T-helper 1 cell treated with Interleukin-12 subunit alpha and Interleukin-12 subunit beta and Interleukin-4 antibody, amounts not matched to agents 30 μg/mL and 1 μg/mL, for 36 hours (primary cell): ENCODE measurements at regions not wholly inside any gene's neighbourhood (a gene's known extent, or its start where the extent isn't known, plus 50 kb on each side); places are given as distances from the start of the nearest gene placed in this dataset.
"Not testable (repeated sequence)": the region's sequence is repeated elsewhere in the genome, so short reads cannot be mapped to it uniquely, and the experiment has no call there.

ENCODE experiments used
- H3K27ac Mint-ChIP-seq: one replicate; pipeline ENCODE4 v1.8.0; 2021; ENCODE audit warnings: mild to moderate bottlenecking, mixed read lengths
- H3K27me3 Mint-ChIP-seq: one replicate; pipeline ENCODE4 v1.8.0; 2021; ENCODE audit warnings: low read depth, mixed read lengths
- H3K36me3 Mint-ChIP-seq: one replicate; pipeline ENCODE4 v1.8.0; 2021; ENCODE audit warnings: low read depth, mixed read lengths
- H3K4me1 Mint-ChIP-seq: one replicate; pipeline ENCODE4 v1.8.0; 2021; ENCODE audit warnings: low read depth, mixed read lengths
- H3K4me3 Mint-ChIP-seq: one replicate; pipeline ENCODE4 v1.8.0; 2021; ENCODE audit warnings: mild to moderate bottlenecking, moderate library complexity, mixed read lengths
- H3K9me3 Mint-ChIP-seq: one replicate; pipeline ENCODE4 v1.8.0; 2021; ENCODE audit warnings: mixed read lengths

DNA sequence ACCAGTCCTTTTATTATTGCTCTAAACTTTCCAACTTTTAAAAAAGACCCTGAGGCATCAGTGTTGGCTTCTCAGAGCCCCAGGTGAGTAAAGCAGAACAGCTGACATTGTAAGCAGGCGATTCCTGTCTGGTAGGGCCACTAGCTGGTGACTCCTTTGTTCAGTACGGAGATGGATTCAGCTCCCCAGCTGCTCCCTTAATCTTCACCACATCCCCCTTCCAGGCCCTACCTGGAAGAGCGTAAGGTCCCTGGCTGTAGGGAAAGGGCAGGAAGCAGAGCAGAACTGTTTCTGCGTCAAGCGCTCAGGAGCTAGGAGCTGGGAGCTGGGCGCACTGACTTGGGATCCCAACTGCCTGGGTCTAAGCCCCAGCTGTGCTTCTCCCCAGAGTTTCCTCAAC lies 203.7 kb upstream of the TAS2R1 start:
- H3K36me3 Mint-ChIP-seq, result no peaks in the 10 kb centered on the region
- H3K4me1 Mint-ChIP-seq, result no peaks in the 10 kb centered on the region
- no peak overlapping the region for H3K27ac Mint-ChIP-seq
- H3K9me3 Mint-ChIP-seq, result no peaks in the 10 kb centered on the region
- H3K4me3 Mint-ChIP-seq, result no peak overlapping the region
- H3K27me3 Mint-ChIP-seq, result no peaks in the 10 kb centered on the region

DNA sequence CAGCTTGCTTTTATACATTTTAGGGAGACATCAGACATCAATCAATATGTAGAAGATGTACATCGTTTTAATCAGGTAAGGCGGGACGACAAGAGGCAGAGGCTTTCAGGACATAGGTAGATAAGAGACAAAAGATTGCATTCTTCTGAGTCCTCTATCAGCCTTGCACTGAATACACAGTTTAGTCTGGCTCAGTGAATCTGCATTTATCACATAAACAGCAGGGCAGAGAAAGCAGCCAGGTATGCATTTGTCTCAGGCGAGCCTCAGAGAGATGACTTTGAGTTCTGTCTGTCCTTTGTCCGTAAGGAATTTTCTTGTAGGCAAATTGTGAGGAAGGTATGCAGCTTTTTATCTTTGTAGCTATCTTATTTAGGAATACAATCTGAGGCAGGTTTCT lies 202.8 kb upstream of the TAS2R1 start:
- Mint-ChIP-seq H3K9me3 (no peaks in the 10 kb centered on the region), H3K4me3 (no peak overlapping the region), H3K27ac (no peak overlapping the region), H3K27me3 (no peaks in the 10 kb centered on the region), H3K36me3 (no peaks in the 10 kb centered on the region), H3K4me1 (no peaks in the 10 kb centered on the region)

DNA sequence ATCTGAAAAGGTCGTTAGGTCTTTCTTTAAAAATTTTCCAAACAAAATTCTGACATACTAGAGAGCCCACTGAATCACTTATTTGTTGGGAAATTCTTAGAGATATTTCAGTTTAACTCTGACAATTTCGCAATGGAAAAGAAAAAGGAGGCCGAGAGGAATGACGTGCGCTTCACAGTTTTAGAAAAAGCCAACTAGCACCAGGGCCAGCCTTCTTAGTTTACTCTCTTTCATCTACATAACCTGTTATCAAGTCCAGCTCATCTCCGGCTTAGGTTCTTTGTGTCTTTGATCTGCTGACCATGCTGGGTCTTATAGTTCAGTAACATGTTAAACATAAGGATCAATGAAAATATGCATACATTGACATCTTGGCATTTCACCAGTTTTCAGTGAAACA lies 201.7 kb upstream of the TAS2R1 start:
- Mint-ChIP-seq H3K9me3 (no peaks in the 10 kb centered on the region), H3K4me1 (no peaks in the 10 kb centered on the region), H3K27ac (no peak overlapping the region), H3K27me3 (no peaks in the 10 kb centered on the region), H3K4me3 (no peak overlapping the region), H3K36me3 (no peaks in the 10 kb centered on the region)

DNA sequence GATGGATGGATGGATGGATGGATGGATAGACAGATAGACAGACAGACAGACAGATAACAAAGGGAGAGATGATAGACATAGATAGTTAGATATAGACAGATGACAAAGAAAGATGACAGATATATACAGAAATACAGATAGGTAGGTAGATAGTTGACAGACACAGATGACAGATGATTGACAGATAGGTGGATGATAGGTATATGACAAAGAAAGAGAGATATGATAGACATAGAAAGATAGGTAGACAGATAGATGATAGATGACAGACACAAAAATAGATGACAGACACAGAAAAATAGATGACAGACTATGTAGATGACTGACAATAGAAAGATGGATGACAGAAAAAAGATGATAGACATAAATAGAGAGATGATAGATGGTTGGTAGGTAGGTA lies 200.0 kb upstream of the TAS2R1 start:
- Mint-ChIP-seq H3K9me3 (no peaks in the 10 kb centered on the region), H3K4me3 (no peak overlapping the region), H3K27ac (no peak overlapping the region), H3K36me3 (no peaks in the 10 kb centered on the region), H3K27me3 (no peaks in the 10 kb centered on the region), H3K4me1 (no peaks in the 10 kb centered on the region)

DNA sequence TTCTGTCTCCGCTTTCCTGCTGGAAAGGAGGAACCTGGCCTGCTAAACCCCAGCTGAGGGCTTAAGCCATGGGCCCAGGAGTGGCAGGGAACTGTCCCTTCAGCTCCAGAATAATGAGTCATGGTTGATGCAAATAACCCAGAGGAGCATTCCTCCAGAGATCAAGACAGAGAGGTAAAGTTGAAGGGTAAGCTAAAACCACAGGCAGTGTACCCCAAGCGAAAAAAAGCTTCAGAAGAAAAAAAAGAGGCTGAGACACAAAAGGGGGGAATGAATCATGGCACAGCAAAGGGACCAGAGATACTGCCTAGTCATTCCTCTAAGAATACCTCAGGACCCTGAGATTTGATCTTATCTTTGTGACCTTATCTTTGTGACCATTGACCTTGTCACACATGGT lies 199.5 kb upstream of the TAS2R1 start:
- H3K4me3 Mint-ChIP-seq, result no peak overlapping the region

DNA sequence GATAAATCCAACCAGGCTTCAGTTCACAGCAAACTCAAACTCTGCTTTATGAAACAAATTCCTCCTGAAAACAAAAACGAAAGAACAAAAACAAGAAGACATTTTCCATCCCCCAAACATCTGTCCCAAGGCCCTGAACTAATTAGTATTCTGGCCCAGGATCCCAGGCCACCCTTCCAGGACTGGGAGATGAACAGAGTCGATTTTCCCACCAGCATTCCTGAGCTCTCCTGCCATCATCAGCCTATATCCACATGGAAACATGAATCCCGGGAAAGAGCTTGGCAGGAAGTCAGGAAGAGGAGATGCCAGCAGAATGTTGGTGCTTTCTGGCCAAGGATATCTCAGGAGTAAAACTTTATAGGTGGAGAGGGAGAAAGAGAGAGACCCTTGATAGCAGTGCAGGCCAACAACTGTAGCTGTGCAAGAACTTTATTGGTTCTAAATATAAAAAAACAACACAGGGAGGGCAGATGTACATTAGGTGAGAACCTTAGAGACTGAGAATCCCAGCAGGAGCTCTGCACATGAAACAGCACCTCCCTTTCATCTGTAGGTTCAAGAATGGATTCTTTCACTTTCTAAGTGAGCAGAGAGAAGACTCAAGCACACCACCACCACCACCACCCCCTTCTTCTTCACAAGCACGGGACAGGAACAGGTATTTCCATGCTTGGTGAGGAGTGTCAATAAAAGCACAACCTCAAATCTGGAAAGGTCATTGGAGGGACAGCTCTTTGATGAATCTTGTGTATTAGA lies 190.7 kb upstream of the TAS2R1 start:
- H3K27me3 Mint-ChIP-seq, result no peaks in the 10 kb centered on the region
- no peak overlapping the region for H3K27ac Mint-ChIP-seq
- no peaks in the 10 kb centered on the region for H3K36me3 Mint-ChIP-seq
- peaks cover 4% of the 10 kb centered on the region for H3K9me3 Mint-ChIP-seq
- H3K4me1 Mint-ChIP-seq, result no peaks in the 10 kb centered on the region
- no peak overlapping the region for H3K4me3 Mint-ChIP-seq

More for the DNA sequence above, 199.5 kb upstream of the TAS2R1 start:
- Mint-ChIP-seq H3K36me3 (no peaks in the 10 kb centered on the region), H3K27ac (no peak overlapping the region), H3K9me3 (no peaks in the 10 kb centered on the region), H3K27me3 (no peaks in the 10 kb centered on the region), H3K4me1 (no peaks in the 10 kb centered on the region)

DNA sequence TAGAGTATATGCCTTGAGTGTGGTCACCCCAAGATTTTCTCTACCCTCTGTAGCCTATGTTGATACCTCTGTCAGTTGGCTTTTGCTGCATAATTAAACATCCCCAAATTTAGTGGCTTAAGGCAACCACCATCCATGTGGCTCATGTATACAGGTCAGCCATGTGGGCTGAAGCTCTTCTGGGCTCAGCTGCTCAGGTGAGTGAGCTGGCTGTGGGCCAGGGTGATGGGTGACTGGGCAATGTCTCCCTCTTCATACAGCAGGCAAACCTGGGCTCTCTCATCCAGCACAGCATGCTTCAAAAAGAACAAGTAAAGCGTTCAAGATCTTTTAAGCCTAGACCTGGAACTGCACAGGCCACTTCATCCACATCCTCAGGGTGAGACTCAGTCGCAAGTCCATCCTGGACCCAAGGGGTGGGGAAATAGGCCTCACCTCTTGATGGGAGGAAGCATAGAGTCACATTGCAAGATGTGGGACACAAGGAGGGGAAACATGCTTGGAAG lies 188.2 kb upstream of the TAS2R1 start:
- Mint-ChIP-seq H3K27me3 (no peaks in the 10 kb centered on the region), H3K36me3 (no peaks in the 10 kb centered on the region), H3K9me3 (peaks cover 4% of the 10 kb centered on the region), H3K27ac (no peak overlapping the region), H3K4me1 (no peaks in the 10 kb centered on the region), H3K4me3 (no peak overlapping the region)

DNA sequence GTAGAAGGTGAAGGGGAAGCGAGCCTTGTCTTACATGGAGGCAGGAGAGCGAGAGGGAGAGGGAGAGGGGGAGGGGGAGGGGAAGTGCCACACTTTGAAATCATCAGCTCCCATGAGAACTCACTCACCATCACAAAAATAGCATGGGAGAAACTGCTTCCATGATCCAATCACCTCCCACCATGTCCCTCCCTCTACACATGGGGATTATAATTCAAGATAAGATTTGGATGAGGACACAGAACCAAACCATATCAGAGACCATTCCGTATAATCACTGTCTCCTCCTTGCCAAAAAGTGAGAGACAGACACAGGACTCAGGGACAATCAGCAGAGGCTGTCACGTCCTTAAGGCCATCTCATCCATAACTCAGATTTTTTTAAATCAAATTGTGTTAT lies 187.7 kb upstream of the TAS2R1 start:
- H3K4me1 Mint-ChIP-seq, result no peaks in the 10 kb centered on the region
- H3K27me3 Mint-ChIP-seq, result no peaks in the 10 kb centered on the region
- no peaks in the 10 kb centered on the region for H3K36me3 Mint-ChIP-seq
- no peak overlapping the region for H3K4me3 Mint-ChIP-seq
- no peak overlapping the region for H3K27ac Mint-ChIP-seq
- peaks cover 4% of the 10 kb centered on the region for H3K9me3 Mint-ChIP-seq

DNA sequence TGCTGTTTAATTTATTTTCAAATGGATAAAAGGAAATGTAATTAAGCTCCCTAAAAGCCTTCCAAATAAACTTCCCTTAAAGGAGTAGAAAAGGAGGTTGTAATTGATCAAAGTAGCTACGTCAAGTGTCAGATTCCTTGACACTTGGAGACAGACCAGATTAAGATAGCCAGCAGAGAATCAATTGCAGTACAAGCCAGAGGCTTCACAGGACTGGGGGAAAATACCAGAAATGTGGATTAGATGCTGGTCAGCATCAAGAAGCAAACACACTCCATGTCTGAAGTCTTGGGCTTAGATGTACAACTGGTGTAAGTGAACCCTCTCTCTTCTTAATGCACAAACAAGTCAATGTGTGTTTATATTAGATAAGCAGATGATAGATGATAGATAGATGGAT lies 184.9 kb upstream of the TAS2R1 start:
- Mint-ChIP-seq H3K9me3 (peaks cover 4% of the 10 kb centered on the region), H3K4me3 (no peak overlapping the region), H3K27me3 (no peaks in the 10 kb centered on the region), H3K36me3 (no peaks in the 10 kb centered on the region), H3K27ac (no peak overlapping the region), H3K4me1 (no peaks in the 10 kb centered on the region)

DNA sequence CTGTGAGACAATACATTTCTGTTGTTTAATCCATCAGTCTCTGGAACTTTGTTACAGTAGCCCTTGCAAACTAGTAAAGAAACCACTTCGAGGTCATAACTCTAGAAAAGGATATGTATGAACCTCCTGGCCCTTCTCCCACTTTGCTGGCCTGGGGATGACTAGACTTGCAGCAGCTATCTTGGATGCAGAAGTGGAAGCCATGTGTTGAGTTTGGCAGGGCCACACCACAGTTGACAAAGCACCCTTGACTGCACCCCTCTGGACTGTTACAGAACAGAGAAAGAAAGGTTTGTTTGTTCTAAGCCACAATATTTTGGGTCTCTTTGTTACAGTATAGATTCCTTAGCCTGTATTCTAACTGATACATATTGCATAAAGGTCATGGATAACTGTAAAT lies 183.2 kb upstream of the TAS2R1 start:
- Mint-ChIP-seq H3K27ac (no peak overlapping the region), H3K36me3 (no peaks in the 10 kb centered on the region), H3K4me1 (no peaks in the 10 kb centered on the region), H3K27me3 (no peaks in the 10 kb centered on the region), H3K9me3 (peaks cover 6% of the 10 kb centered on the region), H3K4me3 (no peak overlapping the region)

DNA sequence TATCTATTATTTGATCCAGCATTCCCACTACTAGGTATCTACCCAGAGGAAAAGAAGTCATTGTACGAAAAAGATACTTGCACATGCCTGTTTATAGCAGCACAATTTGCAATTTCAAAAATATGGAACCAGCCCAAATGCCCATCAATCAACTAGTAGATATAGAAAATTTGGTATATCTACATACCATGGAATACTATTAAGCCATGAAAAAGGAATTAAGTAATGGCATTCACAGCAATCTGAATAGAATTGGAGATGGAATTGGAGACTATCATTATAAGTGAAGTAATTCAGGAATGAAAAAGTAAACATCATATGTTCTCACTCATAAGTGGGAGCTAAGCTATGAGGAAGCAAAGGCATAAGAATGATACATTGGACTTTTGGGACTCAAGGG lies 177.2 kb upstream of the TAS2R1 start:
- not testable (repeated sequence) for H3K27me3 Mint-ChIP-seq, H3K9me3 Mint-ChIP-seq, H3K4me3 Mint-ChIP-seq, H3K36me3 Mint-ChIP-seq, H3K27ac Mint-ChIP-seq, H3K4me1 Mint-ChIP-seq

DNA sequence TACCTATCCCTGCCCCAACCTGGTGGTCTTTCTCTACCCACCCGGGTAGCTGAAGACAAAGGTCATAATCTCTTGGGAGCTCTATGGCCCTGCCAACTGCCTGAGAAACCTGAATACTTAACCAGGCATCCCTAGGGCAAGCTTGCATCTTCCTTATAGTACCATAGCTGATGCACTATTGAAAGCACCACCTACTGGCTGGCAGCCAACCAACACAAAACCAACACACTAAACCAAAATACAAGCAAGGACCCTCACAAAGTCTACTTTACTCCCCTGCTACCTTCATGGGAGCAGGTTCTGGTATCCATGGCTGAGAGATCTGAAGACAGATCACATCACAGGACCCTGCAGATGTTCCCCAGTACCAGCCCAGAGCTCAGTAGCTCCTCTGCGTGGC lies 171.8 kb upstream of the TAS2R1 start:
- no peak overlapping the region for H3K4me3 Mint-ChIP-seq
- peaks cover 8% of the 10 kb centered on the region for H3K9me3 Mint-ChIP-seq
- H3K27ac Mint-ChIP-seq, result no peak overlapping the region
- H3K27me3 Mint-ChIP-seq, result no peaks in the 10 kb centered on the region
- no peaks in the 10 kb centered on the region for H3K4me1 Mint-ChIP-seq
- H3K36me3 Mint-ChIP-seq, result no peaks in the 10 kb centered on the region

DNA sequence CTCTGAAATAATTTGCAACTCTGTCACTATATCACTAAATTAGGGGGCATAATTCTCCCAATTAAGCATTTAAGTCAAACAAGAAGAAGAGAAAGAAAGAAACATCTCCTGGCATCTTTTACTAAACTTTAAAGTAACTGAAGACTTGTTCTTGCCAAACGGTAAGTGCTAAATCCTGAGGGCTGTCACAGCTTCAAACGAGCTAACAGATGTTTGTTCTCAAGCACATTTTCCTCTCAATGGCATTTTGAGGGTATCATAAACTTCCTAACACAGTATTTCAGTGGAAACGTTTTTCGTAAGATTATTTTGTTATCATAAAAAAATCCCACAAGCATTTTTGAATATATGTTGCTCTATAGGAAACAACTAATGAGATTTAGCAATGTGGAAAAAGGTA lies 169.5 kb upstream of the TAS2R1 start:
- Mint-ChIP-seq H3K9me3 (peaks cover 4% of the 10 kb centered on the region), H3K27me3 (no peaks in the 10 kb centered on the region), H3K36me3 (no peaks in the 10 kb centered on the region), H3K27ac (no peak overlapping the region), H3K4me3 (no peak overlapping the region), H3K4me1 (no peaks in the 10 kb centered on the region)

DNA sequence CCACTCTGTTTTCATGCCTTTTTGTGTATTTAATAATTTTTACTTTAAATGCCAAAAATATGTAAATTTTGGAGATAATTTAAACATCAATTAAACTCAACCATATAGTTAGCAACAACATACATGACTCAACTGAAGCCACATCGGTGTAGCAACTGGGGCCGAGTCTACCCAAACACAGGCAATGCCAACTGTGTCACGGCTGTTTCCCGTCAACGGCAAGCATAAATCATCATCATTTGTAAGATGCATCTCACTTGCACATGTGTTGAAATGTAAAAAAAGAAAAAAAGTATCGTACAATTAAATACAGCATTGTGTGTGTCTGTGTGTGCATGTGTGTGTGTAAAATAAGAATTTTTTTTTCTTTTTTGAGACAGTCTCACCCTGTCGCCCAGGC lies 160.1 kb upstream of the TAS2R1 start:
- Mint-ChIP-seq H3K4me3 (no peak overlapping the region), H3K4me1 (no peaks in the 10 kb centered on the region), H3K27me3 (no peaks in the 10 kb centered on the region), H3K27ac (no peak overlapping the region), H3K9me3 (no peaks in the 10 kb centered on the region), H3K36me3 (no peaks in the 10 kb centered on the region)

DNA sequence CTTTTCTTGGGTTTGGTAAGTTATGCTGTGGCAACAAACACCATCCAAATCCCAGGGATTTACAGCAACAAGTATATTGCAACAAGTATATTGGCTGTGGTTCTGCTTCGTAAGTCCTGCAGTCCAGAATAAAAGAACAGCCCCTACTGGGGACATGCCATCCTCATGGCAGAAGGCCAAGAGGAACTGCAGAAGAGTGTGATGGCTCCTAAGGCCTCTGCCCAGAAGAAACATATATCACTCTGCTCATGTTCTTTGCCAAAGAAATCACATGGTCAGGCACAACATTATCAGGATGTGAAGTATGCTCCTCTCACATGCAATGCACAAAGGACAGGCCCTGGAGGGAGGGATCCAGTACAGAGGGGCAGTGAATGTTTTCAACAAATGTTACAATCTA lies 159.6 kb upstream of the TAS2R1 start:
- Mint-ChIP-seq H3K4me1 (no peaks in the 10 kb centered on the region), H3K36me3 (no peaks in the 10 kb centered on the region), H3K9me3 (no peaks in the 10 kb centered on the region), H3K27ac (no peak overlapping the region), H3K4me3 (no peak overlapping the region), H3K27me3 (no peaks in the 10 kb centered on the region)
